ENCODE measurements at regions not wholly inside any gene's neighbourhood (a gene's known extent, or its start where the extent isn't known, plus 50 kb on each side); places are given as distances from the start of the nearest gene placed in this dataset.

- H2BK5ac ChIP-seq (ENCODE audit: low read depth, low read length), result no peak overlapping the region
- CTCF ChIA-PET (ENCODE audit: partially characterized antibody), result no interaction called here
Observed at GRCh38 chr4:12949719-12950490, 534.2 kb downstream of the RAB28 start.

More at GRCh38 chr4:12949719-12950490, 534.2 kb downstream of the RAB28 start:
- Histone ChIP-seq H3K27me3 (replicated peaks in 1 of 4; ENCODE audit: control insufficient read depth in 3 of 4, extremely low read depth in 1 of 4, insufficient read depth in 3 of 4, low read length in 3 of 4) (no peaks in the 10 kb centered on the region), H3K4me1 (replicated peaks in 1 of 4; ENCODE audit: control insufficient read depth in 3 of 4, insufficient read depth in 4 of 4, low read length in 3 of 4) (peaks cover 0 to 3% (median 0%) of the 10 kb centered on the region in 4 experiments; a peak in 2 of 7 replicates), H4K5ac (ENCODE audit: insufficient read length, low read depth, low read length) (no peak overlapping the region), H3K18ac (ENCODE audit: extremely low read depth, low read length) (no peak overlapping the region), H3K56ac (replicated peaks; ENCODE audit: insufficient read length, low read depth, low read length) (no peak overlapping the region), H4K8ac (ENCODE audit: extremely low read depth, insufficient read depth, low read length) (no peak overlapping the region), H3K4me2 (ENCODE audit: insufficient read depth in 1 of 2, low read depth in 2 of 2, low read length in 2 of 2) (no peak overlapping the region), H3K4ac (replicated peaks; ENCODE audit: insufficient read length, low read depth, low read length) (no peak overlapping the region), H3K79me1 (ENCODE audit: low read depth, low read length) (no peaks in the 10 kb centered on the region), H3K79me2 (ENCODE audit: control insufficient read depth in 1 of 2, insufficient read depth in 2 of 2, low read length in 2 of 2) (no peaks in the 10 kb centered on the region), H2BK15ac (ENCODE audit: low read length) (no peak overlapping the region), H3K23ac (ENCODE audit: insufficient read length) (no peak overlapping the region), H3K14ac (ENCODE audit: insufficient read length) (no peak overlapping the region), H2BK120ac (replicated peaks; ENCODE audit: low read depth, low read length) (no peak overlapping the region), H3K27ac (ENCODE audit: low read depth, low read length) (no peak overlapping the region), H2BK12ac (ENCODE audit: low read depth, low read length) (no peak overlapping the region), H4K20me1 (replicated peaks in 1 of 2; ENCODE audit: control insufficient read depth in 1 of 2, insufficient read depth in 2 of 2, low read length in 2 of 2) (no peaks in the 10 kb centered on the region), H3K23me2 (ENCODE audit: low read depth, low read length) (no peaks in the 10 kb centered on the region), H3K9me3 (ENCODE audit: insufficient read depth in 2 of 2, low read depth in 1 of 2, low read length in 1 of 2) (no peaks in the 10 kb centered on the region), H3K4me3 (ENCODE audit: extremely low read depth in 1 of 4, insufficient read depth in 2 of 4, low read depth in 3 of 4, low read length in 4 of 4) (no peak overlapping the region), H2AK5ac (ENCODE audit: low read depth, low read length) (no peak overlapping the region), H3K36me3 (ENCODE audit: control insufficient read depth in 2 of 4, insufficient read depth in 4 of 4, low read length in 3 of 4) (no peaks in the 10 kb centered on the region), H2AFZ (ENCODE audit: low read length) (no peak overlapping the region), H4K91ac (replicated peaks; ENCODE audit: insufficient read length, low read length) (no peak overlapping the region), H3K9ac (replicated peaks in 1 of 4; ENCODE audit: extremely low read depth in 1 of 4, low read depth in 3 of 4, low read length in 3 of 4) (no peak overlapping the region), H2BK20ac (ENCODE audit: low read length) (no peak overlapping the region)
- WGBS, 2 experiments (ENCODE audit: extremely low coverage in 1 of 2, insufficient coverage in 1 of 2, insufficient read length in 1 of 2, insufficient replicate concordance in 2 of 2, low coverage in 1 of 2, low lambda C conversion rate in 2 of 2, missing lambda C conversion rate in 1 of 2), result 96% methylated on average over 3 of the region's 3 CpGs; no CpG with 5 or more reads in 1 of the 2 experiments
- TF ChIP-seq FOSL1 (IDR thresholded peaks at IDR 0.05; ENCODE audit: insufficient read depth, low read depth, low read length), result no peak
- TF ChIP-seq ASH2L (IDR thresholded peaks at IDR 0.05; ENCODE audit: low read length), result no peak
- TF ChIP-seq NRF1 (IDR thresholded peaks at IDR 0.05; ENCODE audit: low read depth, low read length), result no peak
- POLR2A ChIA-PET (ENCODE audit: partially characterized antibody), result no interaction called here
- DNase-seq (ENCODE audit: low read depth in 1 of 2, low spot score in 2 of 2), result no peak
- FAIRE-seq, result no peak
